ENCODE measurements at regions not wholly inside any gene's neighbourhood (a gene's known extent, or its start where the extent isn't known, plus 50 kb on each side); places are given as distances from the start of the nearest gene placed in this dataset.

DNA sequence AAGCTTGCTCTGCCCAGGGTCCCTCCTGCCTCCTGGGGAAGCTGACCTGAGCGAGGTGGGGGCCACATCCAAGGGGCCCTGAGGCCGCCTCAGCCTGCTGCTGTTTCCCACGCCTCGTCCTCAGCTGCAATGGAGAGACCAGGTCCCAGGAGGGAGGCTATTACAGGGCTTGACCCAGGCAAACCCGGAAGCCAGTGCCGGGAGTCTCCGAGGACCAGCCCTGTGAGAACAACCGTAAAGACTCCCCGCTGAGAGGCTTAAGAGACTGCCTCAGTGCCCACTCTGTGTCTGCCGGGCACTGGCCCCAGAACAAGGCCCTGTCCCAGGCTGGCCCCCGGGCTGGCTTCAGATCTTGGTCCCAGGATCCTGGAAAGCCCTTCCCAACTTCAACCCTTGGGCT is 124.3 kb upstream of the FGF3 start:
- Histone ChIP-seq H3K9me3 (no peaks in the 10 kb centered on the region), H3K36me3 (no peaks in the 10 kb centered on the region), H3K4me3 (no peak overlapping the region), H3K4me1 (peaks cover 4 to 6% of the 10 kb centered on the region in 2 donors), H3K27me3 (peaks cover 0 to 27% of the 10 kb centered on the region in 2 donors), H3K27ac (no peak overlapping the region)
- ATAC-seq (no peak), DNase-seq (peak in 1 of 4 donors; percentile 61)
- TF ChIP-seq, protein P1, sequence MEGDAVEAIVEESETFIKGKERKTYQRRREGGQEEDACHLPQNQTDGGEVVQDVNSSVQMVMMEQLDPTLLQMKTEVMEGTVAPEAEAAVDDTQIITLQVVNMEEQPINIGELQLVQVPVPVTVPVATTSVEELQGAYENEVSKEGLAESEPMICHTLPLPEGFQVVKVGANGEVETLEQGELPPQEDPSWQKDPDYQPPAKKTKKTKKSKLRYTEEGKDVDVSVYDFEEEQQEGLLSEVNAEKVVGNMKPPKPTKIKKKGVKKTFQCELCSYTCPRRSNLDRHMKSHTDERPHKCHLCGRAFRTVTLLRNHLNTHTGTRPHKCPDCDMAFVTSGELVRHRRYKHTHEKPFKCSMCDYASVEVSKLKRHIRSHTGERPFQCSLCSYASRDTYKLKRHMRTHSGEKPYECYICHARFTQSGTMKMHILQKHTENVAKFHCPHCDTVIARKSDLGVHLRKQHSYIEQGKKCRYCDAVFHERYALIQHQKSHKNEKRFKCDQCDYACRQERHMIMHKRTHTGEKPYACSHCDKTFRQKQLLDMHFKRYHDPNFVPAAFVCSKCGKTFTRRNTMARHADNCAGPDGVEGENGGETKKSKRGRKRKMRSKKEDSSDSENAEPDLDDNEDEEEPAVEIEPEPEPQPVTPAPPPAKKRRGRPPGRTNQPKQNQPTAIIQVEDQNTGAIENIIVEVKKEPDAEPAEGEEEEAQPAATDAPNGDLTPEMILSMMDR (IDR thresholded peaks at IDR 0.05), result no peak
- intact Hi-C loops (cut with DNase I), result no loop called here

DNA sequence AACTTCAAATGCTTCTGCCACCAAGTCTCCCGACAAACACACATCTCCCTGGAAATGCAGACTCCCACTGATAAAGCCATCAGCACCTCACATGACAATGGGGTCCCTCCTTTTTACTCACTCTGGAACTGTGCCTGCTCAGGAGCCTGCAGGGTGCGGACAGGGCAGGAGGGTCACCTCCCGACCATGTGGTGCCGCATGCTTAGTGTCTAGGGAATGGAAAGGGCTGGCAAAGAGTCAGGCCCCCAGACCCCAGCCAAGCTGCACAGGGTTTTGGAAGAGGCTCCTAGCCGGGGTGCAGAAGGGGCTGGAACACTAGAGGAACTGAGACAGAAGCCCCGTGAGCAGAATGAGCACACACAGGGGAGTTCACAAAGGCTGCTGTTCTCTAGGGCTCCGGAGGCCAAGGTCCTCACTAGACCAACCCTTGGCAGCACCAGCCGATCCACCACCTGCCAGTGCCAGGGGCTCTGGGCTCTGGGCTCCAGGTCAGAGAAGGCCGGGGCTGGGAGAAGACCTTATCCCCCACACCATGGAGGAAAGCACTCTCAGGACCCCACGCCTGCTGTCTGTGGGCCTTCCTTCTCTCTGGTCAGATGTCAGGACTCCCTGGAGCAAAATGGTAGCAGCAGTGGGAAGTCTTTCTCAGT is 125.1 kb upstream of the FGF3 start:
- no peak for ATAC-seq
- TF ChIP-seq, protein P1 (IDR thresholded peaks at IDR 0.05), result no peak

DNA sequence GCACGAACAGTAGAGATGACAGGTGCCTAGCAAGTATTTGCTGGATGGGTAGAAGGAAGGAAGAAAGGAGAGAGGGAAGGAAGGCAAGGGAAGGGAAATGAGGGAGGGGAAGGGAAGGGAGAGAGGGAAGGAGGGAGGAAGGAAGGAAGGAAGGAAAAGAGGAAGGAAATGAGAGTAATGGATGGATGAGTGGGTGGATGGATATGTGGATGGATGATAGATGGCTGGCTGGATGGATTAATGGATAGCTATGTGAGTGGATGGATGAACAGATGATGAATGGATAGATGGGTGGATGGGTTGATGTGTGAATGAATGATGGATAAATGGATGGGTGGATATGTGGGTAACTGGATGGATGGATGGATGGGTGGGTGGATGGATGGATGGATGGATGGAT is 125.9 kb upstream of the FGF3 start:
- ATAC-seq (no peak), DNase-seq (no peak)
- Histone ChIP-seq H3K4me1 (peaks cover 2 to 3% of the 10 kb centered on the region in 2 donors), H3K27me3 (peaks cover 0 to 34% of the 10 kb centered on the region in 2 donors), H3K27ac (no peak overlapping the region), H3K36me3 (no peaks in the 10 kb centered on the region), H3K4me3 (no peak overlapping the region), H3K9me3 (peaks cover 0 to 2% of the 10 kb centered on the region in 2 donors)
- TF ChIP-seq, protein P1 (IDR thresholded peaks at IDR 0.05), result no peak
- intact Hi-C loops (cut with DNase I), result no loop called here

More for the DNA sequence above, 125.1 kb upstream of the FGF3 start:
- H3K27me3 ChIP-seq, result peaks cover 0 to 32% of the 10 kb centered on the region in 2 donors
- H3K36me3 ChIP-seq, result no peaks in the 10 kb centered on the region
- peaks cover 4 to 6% of the 10 kb centered on the region in 2 donors for H3K4me1 ChIP-seq
- H3K27ac ChIP-seq, result no peak overlapping the region
- intact Hi-C loops (cut with DNase I), result no loop called here
- no peak overlapping the region for H3K4me3 ChIP-seq
- H3K9me3 ChIP-seq, result no peaks in the 10 kb centered on the region
- peak in 1 of 4 donors; percentile 41 for DNase-seq

DNA sequence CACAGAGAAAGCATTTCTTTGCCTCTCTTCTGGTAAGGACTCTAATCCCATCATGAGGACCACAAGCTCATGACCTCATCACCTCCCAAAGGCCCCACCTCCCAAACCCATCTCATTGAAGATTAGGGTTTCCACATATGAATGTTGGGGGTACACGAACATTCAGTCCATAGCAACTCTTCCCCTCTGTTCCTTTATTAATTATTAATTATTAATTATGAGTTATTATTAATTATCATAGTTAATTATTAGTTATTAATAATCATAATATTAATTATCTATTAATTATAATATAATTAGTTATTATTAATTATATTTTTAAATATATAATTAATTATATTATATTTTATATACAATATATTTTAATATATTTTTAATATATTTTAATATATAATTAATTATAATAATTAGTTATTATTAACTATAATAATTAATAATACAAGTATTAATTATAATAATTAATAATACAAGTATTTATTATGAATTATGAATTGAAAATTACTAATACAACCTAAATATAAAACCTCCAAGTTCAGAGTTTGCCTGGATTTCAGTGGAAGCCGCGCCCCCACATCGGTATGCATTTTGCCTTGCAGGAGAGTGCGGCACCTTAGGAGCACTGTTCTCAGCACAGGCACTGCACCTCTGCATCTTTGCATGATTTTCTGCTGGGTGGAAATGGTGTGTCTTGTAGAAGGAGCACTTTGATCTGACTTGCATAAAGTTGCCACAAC is 128.0 kb upstream of the FGF3 start:
- Histone ChIP-seq H3K9me3 (peaks cover 0 to 5% of the 10 kb centered on the region in 2 donors), H3K27me3 (peaks cover 0 to 26% of the 10 kb centered on the region in 2 donors), H3K27ac (no peak overlapping the region), H3K4me1 (no peaks in the 10 kb centered on the region), H3K4me3 (no peak overlapping the region), H3K36me3 (no peaks in the 10 kb centered on the region)
- intact Hi-C loops (cut with DNase I), result no loop called here
- ATAC-seq (no peak), DNase-seq (no peak)
- TF ChIP-seq, protein P1 (IDR thresholded peaks at IDR 0.05), result no peak

DNA sequence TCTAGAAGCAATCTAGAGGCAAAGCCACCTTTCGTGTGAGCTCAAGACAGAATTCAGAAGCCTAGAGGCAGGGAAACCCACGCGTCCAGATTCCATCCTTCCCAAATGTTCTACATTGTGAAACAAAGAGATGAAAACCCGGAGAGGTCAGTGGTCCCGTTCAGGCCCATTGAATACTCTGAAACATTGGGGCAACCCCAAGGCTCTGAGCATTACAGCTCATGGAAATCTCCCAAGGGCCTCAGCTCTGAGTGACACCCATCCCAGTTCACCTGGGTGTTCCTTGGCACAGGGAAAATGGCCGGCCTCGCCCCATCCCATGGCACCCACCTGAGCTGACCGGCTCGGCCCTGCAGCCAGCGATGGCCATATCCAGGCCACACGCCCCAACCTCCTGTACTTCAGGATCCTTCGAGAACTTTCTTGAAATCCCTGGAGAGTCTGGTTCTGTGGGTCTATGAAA is 128.6 kb upstream of the FGF3 start:
- Histone ChIP-seq H3K36me3 (no peaks in the 10 kb centered on the region), H3K27ac (no peak overlapping the region), H3K4me3 (no peak overlapping the region), H3K27me3 (peaks cover 0 to 23% of the 10 kb centered on the region in 2 donors), H3K9me3 (peaks cover 0 to 5% of the 10 kb centered on the region in 2 donors), H3K4me1 (no peaks in the 10 kb centered on the region)
- intact Hi-C loops (cut with DNase I), result no loop called here
- DNase-seq, result peak in 1 of 4 donors; percentile 59
- no peak for ATAC-seq
- TF ChIP-seq, protein P1 (IDR thresholded peaks at IDR 0.05), result no peak

Data from left lung (tissue), 4 donors.